T-cell (primary cell): ENCODE measurements at regions not wholly inside any gene's neighbourhood (a gene's known extent, or its start where the extent isn't known, plus 50 kb on each side); places are given as distances from the start of the nearest gene placed in this dataset.

Source experiments
- ATAC-seq, 4 experiments: fragments of 200-7000 bp in 3 of 4; fragments of 150-1000 bp in 1 of 4; cut with Tn5 transposase; replicated peaks in 1 of 4; 1 replicate in 3 of 4; 2 replicates in 1 of 4; pipeline ENCODE4 v1.10.0; 2021; ENCODE audit warnings: moderate library complexity in 3 of 4, mild to moderate bottlenecking in 2 of 4, moderate number of reproducible peaks in 1 of 4
- CTCF ChIA-PET, 2 donors: fragments of 300-600 bp; sonication (Branson Sonifier 250); formaldehyde crosslinking; loops; one replicate each; lab custom pipeline; 2022; ENCODE audit warnings: antibody characterized with exemption in 2 of 2; lab: Charles Lee
- POLR2A ChIA-PET, 2 donors: fragments of 300-600 bp; sonication (Branson Sonifier 250); formaldehyde crosslinking; loops; one replicate each; lab custom pipeline; 2022; ENCODE audit warnings: antibody characterized with exemption in 2 of 2; lab: Charles Lee
- DNase-seq, 35 experiments: peaks; one replicate each; pipeline versions ENCODE4 v3.0.0 to v3.0.0-alpha.2; 2013 to 2023
- H3K27ac ChIP-seq: one replicate; pipeline ENCODE4 v1.5.1; 2013; ENCODE audit warnings: low read length
- H3K27me3 ChIP-seq, 2 experiments: replicated peaks in 1 of 2; 1 replicate in 1 of 2; 2 replicates in 1 of 2; pipeline versions ENCODE4 v1.6.1 to v1.7.0; 2013; ENCODE audit warnings: low read length in 1 of 2, mixed read lengths in 1 of 2; ENCODE audit not compliant: control insufficient read depth in 2 of 2, insufficient read depth in 2 of 2; ENCODE audit errors: extremely low read depth in 1 of 2
- H3K36me3 ChIP-seq, 2 donors: 1 replicate in 1 of 2; 2 replicates in 1 of 2; pipeline versions ENCODE4 v1.6.1 to v1.7.0; 2013; ENCODE audit warnings: low read length in 1 of 2; ENCODE audit not compliant: control insufficient read depth in 2 of 2, insufficient read depth in 1 of 2; ENCODE audit errors: extremely low read depth in 1 of 2
- H3K4me1 ChIP-seq, 2 experiments: 1 replicate in 1 of 2; 2 replicates in 1 of 2; pipeline versions ENCODE4 v1.6.1 to v1.7.0; 2013; ENCODE audit warnings: low read length in 2 of 2, mixed read lengths in 1 of 2; ENCODE audit not compliant: insufficient read depth in 2 of 2, control insufficient read depth in 1 of 2; ENCODE audit errors: extremely low read depth in 1 of 2
- H3K4me3 ChIP-seq, 2 donors: 1 replicate in 1 of 2; 2 replicates in 1 of 2; pipeline versions ENCODE4 v1.5.1 to v1.7.0; 2013; ENCODE audit warnings: mild to moderate bottlenecking in 2 of 2, low read length in 1 of 2, moderate library complexity in 1 of 2; ENCODE audit not compliant: control insufficient read depth in 1 of 2; ENCODE audit errors: extremely low read depth in 1 of 2
- H3K9me3 ChIP-seq: 2 replicates; pipeline ENCODE4 v1.7.0; 2013
- H3K27ac Mint-ChIP-seq, 2 donors: one replicate each; pipeline ENCODE4 v1.8.0; 2020 to 2021; ENCODE audit warnings: mild to moderate bottlenecking in 2 of 2, mixed read lengths in 2 of 2
- H3K27me3 Mint-ChIP-seq, 2 donors: one replicate each; pipeline ENCODE4 v1.8.0; 2021 to 2022; ENCODE audit warnings: mixed read lengths in 2 of 2
- H3K36me3 Mint-ChIP-seq: one replicate; pipeline ENCODE4 v1.8.0; 2021; ENCODE audit warnings: mixed read lengths
- H3K4me1 Mint-ChIP-seq, 3 donors: one replicate each; pipeline ENCODE4 v1.8.0; 2020 to 2022; ENCODE audit warnings: mixed read lengths in 3 of 3, mild to moderate bottlenecking in 1 of 3
- H3K4me3 Mint-ChIP-seq, 3 donors: one replicate each; pipeline ENCODE4 v1.8.0; 2020 to 2022; ENCODE audit warnings: mild to moderate bottlenecking in 3 of 3, mixed read lengths in 3 of 3, moderate library complexity in 3 of 3
- H3K9me3 Mint-ChIP-seq, 3 donors: one replicate each; pipeline ENCODE4 v1.8.0; 2020 to 2022; ENCODE audit warnings: mixed read lengths in 3 of 3
- WGBS: methylation state at CpG from one replicate; pipeline ENCODE4 v1.1.5; 2013; ENCODE audit warnings: missing lambda C conversion rate; ENCODE audit not compliant: insufficient coverage; 5-methylcytosine and 5-hydroxymethylcytosine counted together

DNA sequence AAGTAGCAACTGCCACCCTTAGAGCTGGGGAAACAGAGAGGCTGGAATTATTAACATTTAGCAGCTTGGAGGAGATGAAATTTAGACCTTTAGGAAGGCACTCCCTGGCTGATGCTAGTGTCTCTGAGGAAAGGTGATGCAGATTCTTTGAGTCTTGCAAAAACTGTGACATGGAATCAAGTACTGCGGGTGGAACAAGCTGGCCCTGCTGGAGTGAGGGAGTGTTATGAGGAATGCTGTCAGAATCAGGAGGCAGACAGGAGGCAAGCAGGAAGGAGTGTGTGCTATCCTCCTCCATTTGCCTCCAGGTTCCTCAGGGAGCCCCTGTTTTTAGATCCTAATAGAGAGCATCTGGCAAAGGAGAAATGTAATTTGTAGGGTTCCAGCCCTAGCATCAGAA, 391.7 kb upstream of the PITX2 start:
- no peak for DNase-seq
- Mint-ChIP-seq H3K36me3 (no peaks in the 10 kb centered on the region), H3K27me3 (no peaks in the 10 kb centered on the region), H3K9me3 (peaks cover 0 to 5% (median 3%) of the 10 kb centered on the region in 3 donors), H3K4me3 (no peak overlapping the region), H3K27ac (no peak overlapping the region), H3K4me1 (no peaks in the 10 kb centered on the region)
- 75% methylated on average over 1 of the region's 1 CpG for WGBS
- Histone ChIP-seq H3K27ac (no peak overlapping the region), H3K27me3 (no peaks in the 10 kb centered on the region), H3K9me3 (no peaks in the 10 kb centered on the region), H3K4me1 (no peaks in the 10 kb centered on the region), H3K36me3 (no peaks in the 10 kb centered on the region), H3K4me3 (no peak overlapping the region)
- ATAC-seq = no peak
- ChIA-PET POLR2A (no interaction called here), CTCF (no interaction called here)

- Histone ChIP-seq H3K27me3 (no peaks in the 10 kb centered on the region), H3K4me3 (no peak overlapping the region), H3K4me1 (no peaks in the 10 kb centered on the region), H3K27ac (no peak overlapping the region), H3K9me3 (no peaks in the 10 kb centered on the region), H3K36me3 (no peaks in the 10 kb centered on the region)
- ATAC-seq = no peak
- Mint-ChIP-seq H3K9me3 (peaks cover 3 to 5% (median 3%) of the 10 kb centered on the region in 3 donors), H3K27me3 (no peaks in the 10 kb centered on the region), H3K4me3 (no peak overlapping the region), H3K36me3 (no peaks in the 10 kb centered on the region), H3K4me1 (no peaks in the 10 kb centered on the region), H3K27ac (no peak overlapping the region)
- POLR2A ChIA-PET = no interaction called here
- CTCF ChIA-PET = no interaction called here
- no peak for DNase-seq
Observed at GRCh38 chr4:111016416-111016815, 393.5 kb upstream of the PITX2 start.

DNA sequence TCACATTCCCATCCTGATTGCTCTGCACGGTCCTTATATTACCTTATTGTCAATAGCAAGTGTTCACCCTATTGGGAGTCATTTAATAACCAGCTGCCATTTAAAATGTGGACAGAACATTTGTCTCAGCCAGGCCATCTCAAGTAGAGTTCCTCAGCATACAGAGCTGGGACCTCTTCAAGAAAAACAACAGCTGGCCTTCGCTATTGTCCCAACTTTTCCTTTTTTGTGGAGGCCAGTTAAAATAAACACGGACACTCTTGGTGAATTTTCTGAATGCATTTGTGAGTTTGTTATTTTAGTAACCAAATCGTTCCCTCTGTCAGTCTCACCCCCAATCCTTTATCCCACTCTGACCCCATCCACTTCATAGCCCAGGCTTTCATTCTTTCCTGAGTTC, 395.3 kb upstream of the PITX2 start:
- H3K9me3 Mint-ChIP-seq = peaks cover 0 to 3% (median 3%) of the 10 kb centered on the region in 3 donors
- H3K4me3 Mint-ChIP-seq = no peak overlapping the region
- Histone ChIP-seq H3K4me3 (no peak overlapping the region), H3K4me1 (no peaks in the 10 kb centered on the region), H3K36me3 (no peaks in the 10 kb centered on the region), H3K27ac (no peak overlapping the region), H3K27me3 (no peaks in the 10 kb centered on the region), H3K9me3 (no peaks in the 10 kb centered on the region)
- ChIA-PET CTCF (no interaction called here), POLR2A (interaction anchor here in 1 of 2 donors (0.6 kb wide), 1 partner anchor 668 kb away, joined by 3 read pairs; no protein-coding TSS in a partner anchor)
- ATAC-seq (no peak), DNase-seq (no peak)
- no peak overlapping the region for H3K27ac Mint-ChIP-seq
- H3K27me3 Mint-ChIP-seq = no peaks in the 10 kb centered on the region
- no peaks in the 10 kb centered on the region for H3K4me1 Mint-ChIP-seq
- no peaks in the 10 kb centered on the region for H3K36me3 Mint-ChIP-seq
- no CpG with 5 or more reads among the region's 4 CpGs for WGBS

GRCh38 chr4:111020476-111020875, 397.6 kb upstream of the PITX2 start:
- no peaks in the 10 kb centered on the region for H3K36me3 Mint-ChIP-seq
- ChIA-PET CTCF (no interaction called here), POLR2A (no interaction called here)
- H3K9me3 ChIP-seq = no peaks in the 10 kb centered on the region
- H3K4me3 Mint-ChIP-seq = no peak overlapping the region
- H3K27me3 Mint-ChIP-seq = no peaks in the 10 kb centered on the region
- H3K4me3 ChIP-seq = no peak overlapping the region
- H3K36me3 ChIP-seq = no peaks in the 10 kb centered on the region
- ATAC-seq = no peak
- no peak overlapping the region for H3K27ac Mint-ChIP-seq
- WGBS = 80% methylated on average over 1 of the region's 1 CpG
- peaks cover 0 to 7% (median 3%) of the 10 kb centered on the region in 3 donors for H3K9me3 Mint-ChIP-seq
- no peaks in the 10 kb centered on the region for H3K4me1 Mint-ChIP-seq
- H3K4me1 ChIP-seq = no peaks in the 10 kb centered on the region
- H3K27ac ChIP-seq = no peak overlapping the region
- no peak for DNase-seq
- no peaks in the 10 kb centered on the region for H3K27me3 ChIP-seq

- CTCF ChIA-PET = no interaction called here
- WGBS = no CpG with 5 or more reads among the region's 2 CpGs
- Histone ChIP-seq H3K27ac (no peak overlapping the region), H3K9me3 (no peaks in the 10 kb centered on the region), H3K4me3 (no peak overlapping the region), H3K4me1 (no peaks in the 10 kb centered on the region), H3K36me3 (no peaks in the 10 kb centered on the region), H3K27me3 (no peaks in the 10 kb centered on the region)
- H3K9me3 Mint-ChIP-seq = peaks cover 0 to 7% (median 3%) of the 10 kb centered on the region in 3 donors
- no peak overlapping the region for H3K27ac Mint-ChIP-seq
- no peaks in the 10 kb centered on the region for H3K27me3 Mint-ChIP-seq
- H3K36me3 Mint-ChIP-seq = no peaks in the 10 kb centered on the region
- POLR2A ChIA-PET = no interaction called here
- no peak for ATAC-seq
- H3K4me1 Mint-ChIP-seq = no peaks in the 10 kb centered on the region
- no peak overlapping the region for H3K4me3 Mint-ChIP-seq
- DNase-seq = no peak
Observed at GRCh38 chr4:111020961-111021360, 398.1 kb upstream of the PITX2 start.

DNA sequence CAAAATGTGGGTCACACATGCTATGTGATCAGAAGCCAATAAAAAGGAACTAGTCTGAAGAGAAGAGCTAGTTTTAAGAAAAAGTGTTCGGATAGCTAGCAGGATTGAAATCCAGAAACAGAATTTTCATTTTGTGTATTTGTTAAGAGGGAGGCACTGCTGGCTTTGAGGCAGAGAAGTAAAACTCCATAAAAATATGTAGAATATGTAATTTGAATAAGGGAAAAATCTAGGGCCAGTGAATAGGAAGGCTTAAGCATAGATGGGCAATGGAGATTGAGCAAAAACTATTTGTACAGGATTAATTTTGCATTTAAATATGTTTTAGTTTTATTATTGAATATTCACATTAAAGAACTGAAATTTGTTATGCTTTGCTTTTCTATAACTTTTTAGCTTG, 399.9 kb upstream of the PITX2 start:
- Histone ChIP-seq H3K27ac (no peak overlapping the region), H3K9me3 (no peaks in the 10 kb centered on the region), H3K36me3 (no peaks in the 10 kb centered on the region), H3K4me3 (no peak overlapping the region), H3K27me3 (no peaks in the 10 kb centered on the region), H3K4me1 (no peaks in the 10 kb centered on the region)
- Mint-ChIP-seq H3K27ac (no peak overlapping the region), H3K27me3 (no peaks in the 10 kb centered on the region), H3K36me3 (no peaks in the 10 kb centered on the region), H3K4me3 (no peak overlapping the region), H3K4me1 (no peaks in the 10 kb centered on the region), H3K9me3 (peaks cover 0 to 7% (median 3%) of the 10 kb centered on the region in 3 donors)
- WGBS = 100% methylated on average over 1 of the region's 1 CpG
- POLR2A ChIA-PET = no interaction called here
- CTCF ChIA-PET = no interaction called here
- DNase-seq = no peak
- ATAC-seq = no peak

DNA sequence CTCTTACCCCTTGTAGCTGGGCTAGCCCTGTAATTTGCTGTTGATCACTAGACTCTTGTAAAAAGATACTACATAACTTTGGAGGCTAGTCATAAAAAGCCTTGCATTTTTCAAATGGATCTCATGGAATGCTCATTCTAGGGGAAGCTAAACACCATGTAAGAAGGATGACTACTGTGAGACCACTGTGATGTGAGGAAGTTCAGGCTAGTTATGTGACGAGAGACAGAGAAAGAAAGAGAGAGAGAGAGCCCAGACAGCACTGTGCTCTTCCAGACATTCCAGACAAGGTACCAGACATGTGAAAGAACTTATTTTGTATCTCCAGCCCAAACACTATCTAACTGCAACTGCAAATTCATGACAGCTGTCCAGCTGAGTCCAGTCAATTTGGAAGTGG, 404.6 kb upstream of the PITX2 start:
- no peaks in the 10 kb centered on the region for H3K4me1 ChIP-seq
- Mint-ChIP-seq H3K9me3 (peaks cover 0 to 4% (median 3%) of the 10 kb centered on the region in 3 donors), H3K27me3 (no peaks in the 10 kb centered on the region), H3K36me3 (no peaks in the 10 kb centered on the region), H3K27ac (no peak overlapping the region), H3K4me1 (no peaks in the 10 kb centered on the region), H3K4me3 (no peak overlapping the region)
- no peaks in the 10 kb centered on the region for H3K27me3 ChIP-seq
- ChIA-PET CTCF (no interaction called here), POLR2A (no interaction called here)
- no peaks in the 10 kb centered on the region for H3K36me3 ChIP-seq
- no peaks in the 10 kb centered on the region for H3K9me3 ChIP-seq
- H3K27ac ChIP-seq = no peak overlapping the region
- no peak overlapping the region for H3K4me3 ChIP-seq
- WGBS = no CpG with 5 or more reads among the region's 1 CpG
- ATAC-seq (no peak), DNase-seq (no peak)
